Fibroblast of lung (primary cell): ENCODE measurements at regions not wholly inside any gene's neighbourhood (a gene's known extent, or its start where the extent isn't known, plus 50 kb on each side); places are given as distances from the start of the nearest gene placed in this dataset.
A peak's percentile ranks its signal among the peaks of the same experiment; 100 is the strongest.

Experiments
- DNase-seq, 2 donors: peaks; one replicate each; pipeline versions ENCODE4 v3.0.0 to v3.0.0-alpha.2; 2010; ENCODE audit warnings: low read depth in 2 of 2
- H2AFZ ChIP-seq: 2 replicates; pipeline ENCODE4 v1.5.1; 2012; ENCODE audit warnings: low read length, control low read depth, inconsistent platforms
- H3K27ac ChIP-seq: 2 replicates; pipeline ENCODE4 v1.5.1; 2011; ENCODE audit warnings: low read length, control low read depth; ENCODE audit not compliant: insufficient read depth
- H3K27me3 ChIP-seq: 2 replicates; pipeline ENCODE4 v1.5.1; 2011; ENCODE audit warnings: mild to moderate bottlenecking, low read length; ENCODE audit not compliant: control insufficient read depth, insufficient read depth
- H3K36me3 ChIP-seq: 2 replicates; pipeline ENCODE4 v1.5.1; 2011; ENCODE audit warnings: low read length; ENCODE audit not compliant: control insufficient read depth, insufficient read depth
- H3K4me1 ChIP-seq: 2 replicates; pipeline ENCODE4 v1.5.1; 2011; ENCODE audit warnings: low read length; ENCODE audit not compliant: control insufficient read depth, insufficient read depth; ENCODE audit errors: extremely low read depth
- H3K4me2 ChIP-seq: 2 replicates; pipeline ENCODE4 v1.5.1; 2011; ENCODE audit warnings: low read length, control low read depth; ENCODE audit not compliant: insufficient read depth; ENCODE audit errors: extremely low read depth
- H3K4me3 ChIP-seq, 4 experiments: fragments of 200-600 bp in 1 of 4; sonication (generic) in 1 of 4; replicated peaks in 1 of 4; 2 replicates each; pipeline ENCODE4 v1.5.1; 2011 to 2016; ENCODE audit warnings: low read length in 4 of 4, low read depth in 3 of 4, mild to moderate bottlenecking in 3 of 4, control low read depth in 2 of 4, inconsistent platforms in 1 of 4, mixed read lengths in 1 of 4; ENCODE audit not compliant: insufficient read depth in 1 of 4; ENCODE audit errors: control extremely low read depth in 1 of 4
- H3K79me2 ChIP-seq: 2 replicates; pipeline ENCODE4 v1.5.1; 2012; ENCODE audit warnings: mild to moderate bottlenecking, low read length, inconsistent platforms; ENCODE audit not compliant: control insufficient read depth, insufficient read depth
- H3K9ac ChIP-seq: 2 replicates; pipeline ENCODE4 v1.5.1; 2011; ENCODE audit warnings: mild to moderate bottlenecking, low read length, control low read depth; ENCODE audit not compliant: insufficient read depth
- H3K9me3 ChIP-seq: 2 replicates; pipeline ENCODE4 v1.5.1; 2012; ENCODE audit warnings: low read depth, low read length; ENCODE audit not compliant: control insufficient read depth, insufficient read depth
- H4K20me1 ChIP-seq: 2 replicates; pipeline ENCODE4 v1.5.1; 2011; ENCODE audit warnings: low read length; ENCODE audit not compliant: control insufficient read depth, insufficient read depth; ENCODE audit errors: extremely low read depth
- CTCF ChIP-seq, 2 donors: IDR thresholded peaks in 1 of 2; conservative IDR thresholded peaks in 1 of 2; 1 replicate in 1 of 2; 2 replicates in 1 of 2; pipeline ENCODE4 v1.5.1; 2011 to 2012; ENCODE audit warnings: low read length in 2 of 2, control low read depth in 1 of 2, inconsistent platforms in 1 of 2, low read depth in 1 of 2, mild to moderate bottlenecking in 1 of 2
- EZH2 ChIP-seq: IDR thresholded peaks from 2 replicates; pipeline ENCODE4 v1.5.1; 2012; ENCODE audit warnings: low read length, control low read depth, mild to moderate bottlenecking; ENCODE audit errors: missing control alignments

- no peaks in the 10 kb centered on the region for H4K20me1 ChIP-seq
- DNase-seq: no peak
- H3K9me3 ChIP-seq: no peaks in the 10 kb centered on the region
- H2AFZ ChIP-seq: no peak overlapping the region
- H3K27ac ChIP-seq: no peak overlapping the region
- no peaks in the 10 kb centered on the region for H3K36me3 ChIP-seq
- H3K9ac ChIP-seq: no peak overlapping the region
- no peaks in the 10 kb centered on the region for H3K4me1 ChIP-seq
- no peak overlapping the region for H3K4me3 ChIP-seq
- TF ChIP-seq EZH2 (no peak), CTCF (conservative IDR thresholded peaks at IDR 0.05 in 1 of 2, IDR thresholded peaks at IDR 0.05 in 1 of 2; ENCODE audit: low read depth in 1 of 2, low read length in 2 of 2) (no peak)
- H3K79me2 ChIP-seq: no peaks in the 10 kb centered on the region
- no peaks in the 10 kb centered on the region for H3K27me3 ChIP-seq
- H3K4me2 ChIP-seq: no peak overlapping the region
Observed at GRCh38 chr4:164193676-164194075, 560.3 kb upstream of the SMIM31 start.

GRCh38 chr4:164197556-164197955, 556.4 kb upstream of the SMIM31 start:
- no peaks in the 10 kb centered on the region for H3K36me3 ChIP-seq
- TF ChIP-seq EZH2 (no peak), CTCF (conservative IDR thresholded peaks at IDR 0.05 in 1 of 2, IDR thresholded peaks at IDR 0.05 in 1 of 2; ENCODE audit: low read depth in 1 of 2, low read length in 2 of 2) (no peak)
- H3K4me3 ChIP-seq: no peak overlapping the region
- H3K79me2 ChIP-seq: no peaks in the 10 kb centered on the region
- no peak overlapping the region for H2AFZ ChIP-seq
- no peak for DNase-seq
- no peaks in the 10 kb centered on the region for H3K4me1 ChIP-seq
- no peak overlapping the region for H3K4me2 ChIP-seq
- H4K20me1 ChIP-seq: no peaks in the 10 kb centered on the region
- H3K9me3 ChIP-seq: no peaks in the 10 kb centered on the region
- H3K27ac ChIP-seq: no peak overlapping the region
- no peak overlapping the region for H3K9ac ChIP-seq
- H3K27me3 ChIP-seq: no peaks in the 10 kb centered on the region

GRCh38 chr4:164203476-164203875, 550.5 kb upstream of the SMIM31 start:
- H3K79me2 ChIP-seq: no peaks in the 10 kb centered on the region
- peak in 1 of 2 donors; percentile 1 for DNase-seq

More at GRCh38 chr4:164203476-164203875, 550.5 kb upstream of the SMIM31 start:
- Histone ChIP-seq H3K9ac (no peak overlapping the region), H4K20me1 (no peaks in the 10 kb centered on the region), H3K27me3 (no peaks in the 10 kb centered on the region), H3K27ac (no peak overlapping the region), H3K4me1 (no peaks in the 10 kb centered on the region), H3K4me3 (no peak overlapping the region), H3K4me2 (no peak overlapping the region), H3K9me3 (no peaks in the 10 kb centered on the region), H3K36me3 (no peaks in the 10 kb centered on the region), H2AFZ (no peak overlapping the region)
- no peak for TF ChIP-seq CTCF (conservative IDR thresholded peaks at IDR 0.05 in 1 of 2, IDR thresholded peaks at IDR 0.05 in 1 of 2; ENCODE audit: low read depth in 1 of 2, low read length in 2 of 2)
- no peak for TF ChIP-seq EZH2
